Thoracic aorta (tissue), 2 donors: ENCODE measurements at regions not wholly inside any gene's neighbourhood (a gene's known extent, or its start where the extent isn't known, plus 50 kb on each side); places are given as distances from the start of the nearest gene placed in this dataset.
"Not testable (repeated sequence)": the region's sequence is repeated elsewhere in the genome, so short reads cannot be mapped to it uniquely, and the experiment has no call there.

Source experiments
- ATAC-seq: fragments of 150-250 bp; one replicate; pipeline ENCODE4 v1.8.0; 2017; ENCODE audit warnings: low read depth; ENCODE audit not compliant: insufficient number of reproducible peaks, low FRiP score
- DNase-seq: peaks from one replicate; pipeline ENCODE4 v3.0.0-alpha.2; 2020; ENCODE audit warnings: low spot score
- H3K27ac ChIP-seq, 2 donors: fragments of 200-600 bp; sonication (generic); 1 replicate in 1 of 2; 2 replicates in 1 of 2; pipeline ENCODE4 v1.5.1; 2016; ENCODE audit warnings: mild to moderate bottlenecking in 2 of 2, moderate library complexity in 2 of 2
- H3K27me3 ChIP-seq: fragments of 200-600 bp; sonication (generic); replicated peaks from 2 replicates; pipeline ENCODE4 v1.6.0; 2016; ENCODE audit warnings: mild to moderate bottlenecking; ENCODE audit not compliant: insufficient read depth
- H3K36me3 ChIP-seq: fragments of 200-600 bp; sonication (generic); one replicate; pipeline ENCODE4 v1.5.1; 2016
- H3K4me1 ChIP-seq, 2 donors: fragments of 200-600 bp; sonication (generic); 1 replicate in 1 of 2; 2 replicates in 1 of 2; pipeline versions ENCODE4 v1.5.1 to v1.6.0; 2016; ENCODE audit warnings: low read depth in 2 of 2, mild to moderate bottlenecking in 1 of 2; ENCODE audit not compliant: control insufficient read depth in 1 of 2
- H3K4me3 ChIP-seq: fragments of 200-600 bp; sonication (generic); 2 replicates; pipeline ENCODE4 v1.5.1; 2016; ENCODE audit warnings: mild to moderate bottlenecking
- H3K9me3 ChIP-seq: fragments of 200-600 bp; sonication (generic); 2 replicates; pipeline ENCODE4 v1.5.1; 2016
- TF ChIP-seq, protein P1 (sequence below): fragments of 200-600 bp; sonication (generic); IDR thresholded peaks from one replicate; pipeline ENCODE4 v1.5.1; 2019; ENCODE audit warnings: antibody characterized with exemption

DNA sequence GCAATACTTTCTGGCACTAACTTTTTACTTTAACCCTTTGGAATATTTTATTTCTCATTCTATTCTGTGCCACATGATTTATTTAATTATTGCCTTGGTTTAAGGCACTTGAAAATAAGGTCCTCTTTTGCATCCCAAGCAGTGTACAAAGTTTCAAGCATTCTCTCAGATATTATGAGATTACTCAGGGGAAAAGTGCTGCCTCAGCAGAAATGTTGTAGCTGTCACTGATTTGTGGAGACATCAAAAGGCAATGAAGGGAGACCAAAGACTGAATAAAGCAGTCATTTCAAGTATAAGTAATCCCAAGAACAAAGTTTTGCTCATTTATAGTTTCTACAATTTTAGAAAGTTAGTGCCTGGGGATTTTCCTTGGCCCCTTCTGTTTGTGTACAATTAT is 253.0 kb downstream of the RNF144B start:
- Histone ChIP-seq H3K4me3 (no peak overlapping the region), H3K9me3 (no peaks in the 10 kb centered on the region), H3K36me3 (no peaks in the 10 kb centered on the region), H3K27me3 (no peaks in the 10 kb centered on the region), H3K4me1 (no peaks in the 10 kb centered on the region), H3K27ac (no peak overlapping the region)
- TF ChIP-seq, protein P1, sequence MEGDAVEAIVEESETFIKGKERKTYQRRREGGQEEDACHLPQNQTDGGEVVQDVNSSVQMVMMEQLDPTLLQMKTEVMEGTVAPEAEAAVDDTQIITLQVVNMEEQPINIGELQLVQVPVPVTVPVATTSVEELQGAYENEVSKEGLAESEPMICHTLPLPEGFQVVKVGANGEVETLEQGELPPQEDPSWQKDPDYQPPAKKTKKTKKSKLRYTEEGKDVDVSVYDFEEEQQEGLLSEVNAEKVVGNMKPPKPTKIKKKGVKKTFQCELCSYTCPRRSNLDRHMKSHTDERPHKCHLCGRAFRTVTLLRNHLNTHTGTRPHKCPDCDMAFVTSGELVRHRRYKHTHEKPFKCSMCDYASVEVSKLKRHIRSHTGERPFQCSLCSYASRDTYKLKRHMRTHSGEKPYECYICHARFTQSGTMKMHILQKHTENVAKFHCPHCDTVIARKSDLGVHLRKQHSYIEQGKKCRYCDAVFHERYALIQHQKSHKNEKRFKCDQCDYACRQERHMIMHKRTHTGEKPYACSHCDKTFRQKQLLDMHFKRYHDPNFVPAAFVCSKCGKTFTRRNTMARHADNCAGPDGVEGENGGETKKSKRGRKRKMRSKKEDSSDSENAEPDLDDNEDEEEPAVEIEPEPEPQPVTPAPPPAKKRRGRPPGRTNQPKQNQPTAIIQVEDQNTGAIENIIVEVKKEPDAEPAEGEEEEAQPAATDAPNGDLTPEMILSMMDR = no peak
- no peak for DNase-seq
- ATAC-seq = no peak

- TF ChIP-seq, protein P1 = no peak
- ATAC-seq (no peak), DNase-seq (no peak)
- Histone ChIP-seq H3K27me3 (no peaks in the 10 kb centered on the region), H3K36me3 (no peaks in the 10 kb centered on the region), H3K4me1 (no peaks in the 10 kb centered on the region), H3K4me3 (no peak overlapping the region), H3K27ac (no peak overlapping the region), H3K9me3 (no peaks in the 10 kb centered on the region)
Observed at GRCh38 chr6:18640754-18641153, 253.6 kb downstream of the RNF144B start.

DNA sequence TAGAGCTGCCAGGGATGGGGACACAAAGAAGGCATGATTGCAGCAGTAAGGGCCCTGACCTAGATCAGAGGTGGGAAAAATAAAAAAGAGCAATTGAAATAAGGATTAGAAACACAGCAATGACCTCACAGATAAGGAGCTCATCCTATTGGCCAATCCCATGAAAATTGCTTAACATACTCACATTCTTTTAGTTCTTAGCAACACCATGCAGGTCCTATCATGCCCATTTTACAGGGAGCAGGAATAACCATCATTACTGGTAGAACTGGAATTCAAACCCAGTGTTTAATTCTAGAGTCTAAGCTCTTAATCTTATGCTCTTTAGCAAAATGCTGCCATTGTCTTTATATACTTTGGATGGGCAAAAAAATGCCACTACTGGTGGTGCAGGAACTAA is 267.7 kb downstream of the RNF144B start:
- Histone ChIP-seq H3K4me1 (no peaks in the 10 kb centered on the region), H3K9me3 (no peaks in the 10 kb centered on the region), H3K4me3 (no peak overlapping the region), H3K27me3 (no peaks in the 10 kb centered on the region), H3K36me3 (no peaks in the 10 kb centered on the region), H3K27ac (no peak overlapping the region)
- no peak for ATAC-seq
- TF ChIP-seq, protein P1 = no peak
- no peak for DNase-seq

GRCh38 chr6:18656506-18656905 is 269.4 kb downstream of the RNF144B start:
- Histone ChIP-seq H3K36me3 (no peaks in the 10 kb centered on the region), H3K27ac (no peak overlapping the region), H3K9me3 (no peaks in the 10 kb centered on the region), H3K4me1 (no peaks in the 10 kb centered on the region), H3K27me3 (no peaks in the 10 kb centered on the region), H3K4me3 (no peak overlapping the region)
- no peak for ATAC-seq
- DNase-seq = no peak
- TF ChIP-seq, protein P1 = no peak

DNA sequence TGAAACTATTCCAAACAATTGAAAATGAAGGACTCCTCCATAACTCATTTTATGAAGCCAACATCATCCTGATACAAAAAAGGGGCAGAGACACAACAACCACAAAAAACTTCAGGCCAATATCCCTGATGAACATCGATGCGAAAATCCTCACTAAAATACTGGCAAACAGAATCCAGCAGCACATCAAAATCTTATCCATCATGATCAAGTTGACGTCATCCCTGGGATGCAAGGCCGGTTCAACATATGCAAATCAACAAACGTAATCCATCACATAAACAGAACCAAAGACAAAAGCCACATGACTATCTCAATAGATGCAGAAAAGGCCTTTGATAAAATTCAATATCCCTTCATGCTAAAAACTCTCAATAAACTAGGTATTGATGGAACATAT is 272.8 kb downstream of the RNF144B start:
- H3K27ac ChIP-seq, H3K9me3 ChIP-seq, DNase-seq, H3K4me1 ChIP-seq, H3K27me3 ChIP-seq, H3K36me3 ChIP-seq, H3K4me3 ChIP-seq, ATAC-seq: not testable (repeated sequence)

DNA sequence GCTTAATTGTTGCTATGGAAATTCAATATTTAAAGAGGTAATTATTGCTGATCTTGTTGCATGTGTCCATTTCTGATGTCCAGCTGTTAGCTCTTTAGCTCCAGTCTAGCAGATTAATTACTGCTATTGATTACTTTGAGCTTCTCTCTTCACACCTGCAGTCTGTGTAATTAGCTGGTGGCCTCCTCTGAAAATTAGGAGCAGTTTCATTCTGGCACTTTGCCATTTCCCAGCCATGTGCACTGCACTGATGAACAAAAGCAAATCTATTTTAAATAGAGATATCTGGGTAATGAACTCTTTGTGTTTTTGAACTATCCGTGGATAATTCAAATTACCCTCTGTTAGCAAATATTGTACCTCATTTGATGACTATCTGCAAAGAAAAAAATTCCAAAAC is 275.9 kb downstream of the RNF144B start:
- Histone ChIP-seq H3K27me3 (no peaks in the 10 kb centered on the region), H3K4me3 (no peak overlapping the region), H3K4me1 (no peaks in the 10 kb centered on the region), H3K9me3 (no peaks in the 10 kb centered on the region), H3K36me3 (no peaks in the 10 kb centered on the region), H3K27ac (no peak overlapping the region)
- DNase-seq (no peak), ATAC-seq (no peak)
- TF ChIP-seq, protein P1 = no peak
